Tibial nerve (tissue), 4 donors: ENCODE measurements at regions not wholly inside any gene's neighbourhood (a gene's known extent, or its start where the extent isn't known, plus 50 kb on each side); places are given as distances from the start of the nearest gene placed in this dataset.

ENCODE experiments used
- DNase-seq, 2 donors: peaks; one replicate each; pipeline ENCODE4 v3.0.0-alpha.2; 2019; ENCODE audit warnings: low spot score in 2 of 2
- H3K27ac ChIP-seq, 4 donors: fragments of 200-600 bp; sonication (generic) in 3 of 4; one replicate each; pipeline ENCODE4 v1.5.1; 2017 to 2019; ENCODE audit warnings: mild to moderate bottlenecking in 1 of 4
- H3K27me3 ChIP-seq, 2 donors: fragments of 200-600 bp; sonication (generic) in 1 of 2; one replicate each; pipeline versions ENCODE4 v1.5.1 to v1.6.0; 2017 to 2019
- H3K36me3 ChIP-seq, 3 donors: fragments of 200-600 bp; sonication (generic); one replicate each; pipeline ENCODE4 v1.5.1; 2018 to 2019
- H3K4me1 ChIP-seq, 4 donors: fragments of 200-600 bp; sonication (generic) in 3 of 4; one replicate each; pipeline ENCODE4 v1.5.1; 2017 to 2019
- H3K4me3 ChIP-seq, 4 donors: fragments of 200-600 bp; sonication (generic) in 3 of 4; one replicate each; pipeline ENCODE4 v1.5.1; 2017 to 2019; ENCODE audit warnings: mild to moderate bottlenecking in 1 of 4, moderate library complexity in 1 of 4
- H3K9me3 ChIP-seq, 4 donors: fragments of 200-600 bp; sonication (generic) in 3 of 4; one replicate each; pipeline ENCODE4 v1.5.1; 2017 to 2019
- EP300 ChIP-seq, 2 donors: sonication (generic); formaldehyde crosslinking; IDR thresholded peaks; one replicate each; pipeline ENCODE4 v1.6.1; 2017; ENCODE audit warnings: antibody characterized with exemption in 2 of 2, mild to moderate bottlenecking in 1 of 2
- POLR2A ChIP-seq, 2 donors: fragments of 450-650 bp; IDR thresholded peaks; one replicate each; pipeline ENCODE4 v1.6.1; 2017; ENCODE audit warnings: antibody characterized with exemption in 2 of 2, mild to moderate bottlenecking in 2 of 2, moderate library complexity in 2 of 2
- WGBS, 2 donors: methylation state at CpG; one replicate each; pipeline ENCODE4 v1.1.5; 2018; 5-methylcytosine and 5-hydroxymethylcytosine counted together
- TF ChIP-seq, protein P1 (sequence below), 5 experiments: fragments of 200-600 bp in 3 of 5; fragments of 450-650 bp in 2 of 5; sonication (generic) in 3 of 5; IDR thresholded peaks; one replicate each; pipeline ENCODE4 v1.5.1; 2016 to 2019; ENCODE audit warnings: antibody characterized with exemption in 5 of 5, mild to moderate bottlenecking in 3 of 5, moderate library complexity in 2 of 5

DNA sequence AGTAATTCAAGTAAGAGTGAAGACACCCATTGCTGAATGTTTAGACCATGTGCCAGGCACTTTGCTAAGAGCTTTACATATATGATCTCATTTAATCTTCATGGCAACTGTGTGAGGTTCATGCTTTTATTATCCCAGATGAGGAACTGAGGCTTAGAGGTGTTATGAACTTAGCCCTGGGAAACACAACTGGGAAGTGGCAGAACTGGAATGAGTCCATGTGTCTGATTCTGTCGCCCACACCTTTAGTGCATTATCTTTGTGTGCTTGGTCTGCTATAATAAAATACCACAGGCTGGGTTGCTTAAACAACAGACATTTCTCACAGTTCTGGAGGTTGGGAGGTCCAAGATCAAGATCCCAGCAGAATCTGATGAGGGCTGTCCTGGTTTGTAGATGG, 108.7 kb upstream of the PLET1 start:
- no peak overlapping the region for H3K4me3 ChIP-seq
- no peak for TF ChIP-seq POLR2A (IDR thresholded peaks at IDR 0.05)
- TF ChIP-seq, protein P1, sequence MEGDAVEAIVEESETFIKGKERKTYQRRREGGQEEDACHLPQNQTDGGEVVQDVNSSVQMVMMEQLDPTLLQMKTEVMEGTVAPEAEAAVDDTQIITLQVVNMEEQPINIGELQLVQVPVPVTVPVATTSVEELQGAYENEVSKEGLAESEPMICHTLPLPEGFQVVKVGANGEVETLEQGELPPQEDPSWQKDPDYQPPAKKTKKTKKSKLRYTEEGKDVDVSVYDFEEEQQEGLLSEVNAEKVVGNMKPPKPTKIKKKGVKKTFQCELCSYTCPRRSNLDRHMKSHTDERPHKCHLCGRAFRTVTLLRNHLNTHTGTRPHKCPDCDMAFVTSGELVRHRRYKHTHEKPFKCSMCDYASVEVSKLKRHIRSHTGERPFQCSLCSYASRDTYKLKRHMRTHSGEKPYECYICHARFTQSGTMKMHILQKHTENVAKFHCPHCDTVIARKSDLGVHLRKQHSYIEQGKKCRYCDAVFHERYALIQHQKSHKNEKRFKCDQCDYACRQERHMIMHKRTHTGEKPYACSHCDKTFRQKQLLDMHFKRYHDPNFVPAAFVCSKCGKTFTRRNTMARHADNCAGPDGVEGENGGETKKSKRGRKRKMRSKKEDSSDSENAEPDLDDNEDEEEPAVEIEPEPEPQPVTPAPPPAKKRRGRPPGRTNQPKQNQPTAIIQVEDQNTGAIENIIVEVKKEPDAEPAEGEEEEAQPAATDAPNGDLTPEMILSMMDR (IDR thresholded peaks at IDR 0.05): no peak
- no peak for TF ChIP-seq EP300 (IDR thresholded peaks at IDR 0.05)
- H3K9me3 ChIP-seq: peaks cover 0 to 12% (median 0%) of the 10 kb centered on the region in 4 donors
- no peak for DNase-seq
- peaks cover 0 to 38% (median 0%) of the 10 kb centered on the region in 3 donors for H3K36me3 ChIP-seq
- no peak overlapping the region for H3K27ac ChIP-seq
- WGBS, 2 donors: 85 to 91% methylated on average over 1 of the region's 1 CpG
- no peaks in the 10 kb centered on the region for H3K27me3 ChIP-seq
- no peaks in the 10 kb centered on the region for H3K4me1 ChIP-seq

- WGBS, 2 donors: 50 to 66% methylated on average over 5 of the region's 5 CpGs
- Histone ChIP-seq H3K4me3 (no peak overlapping the region), H3K27ac (no peak overlapping the region), H3K9me3 (peaks cover 0 to 12% (median 0%) of the 10 kb centered on the region in 4 donors), H3K27me3 (no peaks in the 10 kb centered on the region), H3K36me3 (peaks cover 0 to 38% (median 0%) of the 10 kb centered on the region in 3 donors), H3K4me1 (no peaks in the 10 kb centered on the region)
- TF ChIP-seq, protein P1 (IDR thresholded peaks at IDR 0.05): no peak
- no peak for TF ChIP-seq POLR2A (IDR thresholded peaks at IDR 0.05)
- no peak for TF ChIP-seq EP300 (IDR thresholded peaks at IDR 0.05)
- no peak for DNase-seq
Observed at GRCh38 chr11:112369916-112370315, 109.3 kb upstream of the PLET1 start.

DNA sequence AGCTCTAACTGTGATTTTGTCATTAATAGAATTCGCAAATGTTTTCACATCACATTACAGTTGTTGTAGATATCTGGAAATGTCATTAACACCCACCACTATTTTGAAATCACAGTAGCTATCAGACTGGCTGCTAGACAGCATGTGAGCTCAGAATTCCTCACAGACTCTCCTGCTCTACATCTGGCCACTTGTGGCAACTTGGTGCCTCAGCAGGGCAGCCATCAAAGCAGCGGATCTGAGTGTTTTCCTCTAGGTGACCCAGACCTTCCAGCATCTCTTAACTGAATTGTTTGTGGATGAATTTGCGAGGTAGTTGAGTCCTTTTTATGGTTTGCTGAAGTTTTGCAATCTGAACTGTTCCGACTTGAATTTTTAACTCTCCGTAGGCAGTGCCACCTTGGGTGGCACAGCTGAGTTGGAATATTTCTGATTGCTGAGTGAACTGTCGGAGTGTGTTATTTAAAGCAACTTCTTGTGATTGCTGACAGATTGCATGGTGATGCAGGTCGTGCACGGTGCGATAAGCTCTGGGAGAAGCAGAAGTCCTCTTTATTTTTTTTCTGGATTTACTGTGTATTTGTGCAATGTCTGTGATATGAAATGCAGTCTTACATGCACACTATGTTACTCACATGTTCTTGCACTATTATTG, 114.0 kb upstream of the PLET1 start:
- Histone ChIP-seq H3K27ac (no peak overlapping the region), H3K4me3 (no peak overlapping the region), H3K36me3 (peaks cover 0 to 11% (median 0%) of the 10 kb centered on the region in 3 donors), H3K27me3 (no peaks in the 10 kb centered on the region), H3K9me3 (peaks cover 0 to 12% (median 0%) of the 10 kb centered on the region in 4 donors), H3K4me1 (no peaks in the 10 kb centered on the region)
- 63 to 71% methylated on average over 9 of the region's 9 CpGs for WGBS, 2 donors
- TF ChIP-seq, protein P1 (IDR thresholded peaks at IDR 0.05): no peak
- TF ChIP-seq EP300 (IDR thresholded peaks at IDR 0.05): no peak
- no peak for TF ChIP-seq POLR2A (IDR thresholded peaks at IDR 0.05)
- no peak for DNase-seq

GRCh38 chr11:112377946-112378345, 117.3 kb upstream of the PLET1 start:
- TF ChIP-seq, protein P1 (IDR thresholded peaks at IDR 0.05): no peak
- TF ChIP-seq POLR2A (IDR thresholded peaks at IDR 0.05) (no peak), EP300 (IDR thresholded peaks at IDR 0.05) (no peak)
- H3K4me1 ChIP-seq: no peaks in the 10 kb centered on the region
- DNase-seq: no peak
- no peak overlapping the region for H3K4me3 ChIP-seq
- no peak overlapping the region for H3K27ac ChIP-seq
- H3K36me3 ChIP-seq: no peaks in the 10 kb centered on the region
- H3K27me3 ChIP-seq: no peaks in the 10 kb centered on the region
- peaks cover 0 to 9% (median 0%) of the 10 kb centered on the region in 4 donors for H3K9me3 ChIP-seq
- 82 to 86% methylated on average over 4 of the region's 4 CpGs for WGBS, 2 donors

- Histone ChIP-seq H3K27ac (no peak overlapping the region), H3K36me3 (no peaks in the 10 kb centered on the region), H3K9me3 (peaks cover 0 to 9% (median 0%) of the 10 kb centered on the region in 4 donors), H3K4me3 (no peak overlapping the region), H3K27me3 (no peaks in the 10 kb centered on the region), H3K4me1 (no peaks in the 10 kb centered on the region)
- no peak for DNase-seq
- WGBS, 2 donors: 89 to 96% methylated on average over 7 to 9 of the region's 9 CpGs
- TF ChIP-seq POLR2A (IDR thresholded peaks at IDR 0.05) (no peak), EP300 (IDR thresholded peaks at IDR 0.05) (no peak)
- TF ChIP-seq, protein P1 (IDR thresholded peaks at IDR 0.05): no peak
Observed at GRCh38 chr11:112380464-112380863, 119.8 kb upstream of the PLET1 start.
